Peyer's patch (tissue), 4 donors: ENCODE measurements at regions not wholly inside any gene's neighbourhood (a gene's known extent, or its start where the extent isn't known, plus 50 kb on each side); places are given as distances from the start of the nearest gene placed in this dataset.

ENCODE experiments used
- DNase-seq, 3 donors: peaks; one replicate each; pipeline ENCODE4 v3.0.0-alpha.2; 2017 to 2019
- H3K27ac ChIP-seq, 4 donors: fragments of 200-600 bp; sonication (generic); one replicate each; pipeline ENCODE4 v1.5.1; 2016 to 2019
- H3K27me3 ChIP-seq, 2 donors: fragments of 200-600 bp; sonication (generic); one replicate each; pipeline ENCODE4 v1.5.1; 2019
- H3K36me3 ChIP-seq, 3 donors: fragments of 200-600 bp; sonication (generic); one replicate each; pipeline ENCODE4 v1.5.1; 2016 to 2019
- H3K4me1 ChIP-seq, 4 donors: fragments of 200-600 bp; sonication (generic); one replicate each; pipeline ENCODE4 v1.5.1; 2016 to 2019
- H3K4me3 ChIP-seq, 4 donors: fragments of 200-600 bp; sonication (generic); 1 replicate in 3 of 4; 2 replicates in 1 of 4; pipeline ENCODE4 v1.5.1; 2016 to 2019; ENCODE audit warnings: mild to moderate bottlenecking in 1 of 4
- H3K9me3 ChIP-seq, 4 donors: fragments of 200-600 bp; sonication (generic); one replicate each; pipeline ENCODE4 v1.5.1; 2016 to 2019; ENCODE audit warnings: mild to moderate bottlenecking in 1 of 4
- POLR2A ChIP-seq, 2 donors: fragments of 450-650 bp; IDR thresholded peaks; one replicate each; pipeline ENCODE4 v1.5.1; 2017; ENCODE audit warnings: antibody characterized with exemption in 2 of 2, mild to moderate bottlenecking in 2 of 2, moderate library complexity in 2 of 2
- small RNA-seq, 2 donors: library from RNA; depleted of rRNA; stranded (forward); fragments of <200 nt; gene quantifications; one replicate each; pipeline ENCODE3, GENCODE V24; 2016
- TF ChIP-seq, protein P1 (sequence below), 6 experiments: fragments of 450-650 bp in 4 of 6; fragments of 200-600 bp in 2 of 6; sonication (generic) in 1 of 6; IDR thresholded peaks; one replicate each; pipeline ENCODE4 v1.5.1; 2017 to 2019; ENCODE audit warnings: antibody characterized with exemption in 6 of 6, mild to moderate bottlenecking in 3 of 6, moderate library complexity in 1 of 6

DNA sequence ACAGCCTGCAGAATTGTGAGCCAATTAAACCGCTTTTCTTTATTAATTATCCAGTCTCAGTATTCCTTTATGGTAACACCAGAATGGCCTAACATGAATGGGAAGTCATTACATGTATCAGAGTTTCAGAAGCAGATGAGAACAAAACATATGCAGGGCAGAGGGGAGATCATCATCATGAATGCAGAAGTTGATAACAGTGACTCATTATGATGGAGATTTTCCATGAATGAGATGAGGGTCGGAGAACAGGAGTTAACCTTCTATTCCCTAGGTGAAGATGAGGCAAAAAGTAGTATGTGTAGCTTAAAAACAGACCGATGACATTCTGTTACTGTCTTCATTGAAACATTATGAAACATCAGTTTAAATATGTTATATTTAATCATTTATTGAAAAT is 59.5 kb upstream of the PPM1B start:
- no peaks in the 10 kb centered on the region for H3K27me3 ChIP-seq
- H3K9me3 ChIP-seq: no peaks in the 10 kb centered on the region
- DNase-seq: no peak
- H3K27ac ChIP-seq: no peak overlapping the region
- no peak for TF ChIP-seq POLR2A (IDR thresholded peaks at IDR 0.05)
- TF ChIP-seq, protein P1, sequence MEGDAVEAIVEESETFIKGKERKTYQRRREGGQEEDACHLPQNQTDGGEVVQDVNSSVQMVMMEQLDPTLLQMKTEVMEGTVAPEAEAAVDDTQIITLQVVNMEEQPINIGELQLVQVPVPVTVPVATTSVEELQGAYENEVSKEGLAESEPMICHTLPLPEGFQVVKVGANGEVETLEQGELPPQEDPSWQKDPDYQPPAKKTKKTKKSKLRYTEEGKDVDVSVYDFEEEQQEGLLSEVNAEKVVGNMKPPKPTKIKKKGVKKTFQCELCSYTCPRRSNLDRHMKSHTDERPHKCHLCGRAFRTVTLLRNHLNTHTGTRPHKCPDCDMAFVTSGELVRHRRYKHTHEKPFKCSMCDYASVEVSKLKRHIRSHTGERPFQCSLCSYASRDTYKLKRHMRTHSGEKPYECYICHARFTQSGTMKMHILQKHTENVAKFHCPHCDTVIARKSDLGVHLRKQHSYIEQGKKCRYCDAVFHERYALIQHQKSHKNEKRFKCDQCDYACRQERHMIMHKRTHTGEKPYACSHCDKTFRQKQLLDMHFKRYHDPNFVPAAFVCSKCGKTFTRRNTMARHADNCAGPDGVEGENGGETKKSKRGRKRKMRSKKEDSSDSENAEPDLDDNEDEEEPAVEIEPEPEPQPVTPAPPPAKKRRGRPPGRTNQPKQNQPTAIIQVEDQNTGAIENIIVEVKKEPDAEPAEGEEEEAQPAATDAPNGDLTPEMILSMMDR (IDR thresholded peaks at IDR 0.05): no peak
- no peaks in the 10 kb centered on the region for H3K4me1 ChIP-seq
- no peaks in the 10 kb centered on the region for H3K36me3 ChIP-seq
- H3K4me3 ChIP-seq: no peak overlapping the region

- Histone ChIP-seq H3K4me1 (no peaks in the 10 kb centered on the region), H3K27ac (no peak overlapping the region), H3K4me3 (no peak overlapping the region), H3K9me3 (no peaks in the 10 kb centered on the region), H3K36me3 (no peaks in the 10 kb centered on the region), H3K27me3 (no peaks in the 10 kb centered on the region)
- TF ChIP-seq POLR2A (IDR thresholded peaks at IDR 0.05): no peak
- TF ChIP-seq, protein P1 (IDR thresholded peaks at IDR 0.05): no peak
- DNase-seq: no peak
Observed at GRCh38 chr2:44110444-44110843, 58.2 kb upstream of the PPM1B start.

- H3K9me3 ChIP-seq: no peaks in the 10 kb centered on the region
- no peak for DNase-seq
- no peak overlapping the region for H3K4me3 ChIP-seq
- H3K4me1 ChIP-seq: no peaks in the 10 kb centered on the region
- TF ChIP-seq, protein P1 (IDR thresholded peaks at IDR 0.05): no peak
- TF ChIP-seq POLR2A (IDR thresholded peaks at IDR 0.05): no peak
- no peak overlapping the region for H3K27ac ChIP-seq
- H3K36me3 ChIP-seq: no peaks in the 10 kb centered on the region
- no peaks in the 10 kb centered on the region for H3K27me3 ChIP-seq
Observed at GRCh38 chr2:44112096-44112495, 56.6 kb upstream of the PPM1B start.

DNA sequence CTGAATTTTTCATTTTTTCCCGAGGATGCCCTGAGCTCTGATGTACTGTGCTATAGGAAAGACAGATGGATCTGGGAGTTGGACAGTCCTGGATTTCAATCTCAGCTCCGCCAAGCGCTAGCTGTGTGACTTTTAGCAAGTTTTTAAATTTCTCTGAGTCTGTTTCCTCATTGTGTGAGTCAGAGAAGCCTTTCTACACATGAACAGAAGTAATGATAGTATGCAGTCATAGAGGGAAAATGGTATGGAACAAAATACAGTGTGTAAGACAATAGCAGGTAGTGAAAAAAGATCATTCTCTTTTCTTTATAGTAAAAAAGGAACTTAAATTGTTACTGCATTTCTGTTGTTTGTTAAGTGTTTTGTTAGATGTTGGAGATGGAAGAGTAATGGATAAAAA is 52.4 kb upstream of the PPM1B start:
- Histone ChIP-seq H3K36me3 (no peaks in the 10 kb centered on the region), H3K4me3 (no peak overlapping the region), H3K27ac (no peak overlapping the region), H3K9me3 (no peaks in the 10 kb centered on the region), H3K4me1 (no peaks in the 10 kb centered on the region), H3K27me3 (no peaks in the 10 kb centered on the region)
- no peak for DNase-seq
- TF ChIP-seq, protein P1 (IDR thresholded peaks at IDR 0.05): no peak
- TF ChIP-seq POLR2A (IDR thresholded peaks at IDR 0.05): no peak

GRCh38 chr2:44118257-44118656 is 50.4 kb upstream of the PPM1B start:
- no peak for TF ChIP-seq POLR2A (IDR thresholded peaks at IDR 0.05)
- Histone ChIP-seq H3K9me3 (no peaks in the 10 kb centered on the region), H3K4me1 (no peaks in the 10 kb centered on the region), H3K4me3 (no peak overlapping the region), H3K27me3 (no peaks in the 10 kb centered on the region), H3K27ac (no peak overlapping the region), H3K36me3 (no peaks in the 10 kb centered on the region)
- DNase-seq: no peak

Small RNA genes lying in the stretch of these regions (small RNA-seq; reads per million reads assigned to genes)
- 0 reads per million in 2 donors for gene AC019129.1
